Activated T-cell treated with anti-CD3 and anti-CD28 coated beads, Interleukin-2, amount 50 U/mL, for 1 hour (primary cell): ENCODE measurements at regions not wholly inside any gene's neighbourhood (a gene's known extent, or its start where the extent isn't known, plus 50 kb on each side); places are given as distances from the start of the nearest gene placed in this dataset.
"Not testable (repeated sequence)": the region's sequence is repeated elsewhere in the genome, so short reads cannot be mapped to it uniquely, and the experiment has no call there.

Experiments used
- DNase-seq: peaks from one replicate; pipeline ENCODE4 v3.0.0-alpha.2; 2020

GRCh38 chr11:115659061-115659963 lies 155.1 kb upstream of the CADM1 start:
- DNase-seq = no peak

- DNase-seq = no peak
Measured at GRCh38 chr11:115657586-115657985, 153.4 kb upstream of the CADM1 start.

GRCh38 chr11:115656669-115657068 lies 152.5 kb upstream of the CADM1 start:
- DNase-seq = no peak

GRCh38 chr11:115656041-115656440 lies 151.8 kb upstream of the CADM1 start:
- no peak for DNase-seq

- no peak for DNase-seq
Measured at GRCh38 chr11:115654792-115655191, 150.6 kb upstream of the CADM1 start.

- DNase-seq = no peak
Measured at GRCh38 chr11:115653926-115654325, 149.7 kb upstream of the CADM1 start.

GRCh38 chr11:115653076-115653475 lies 148.9 kb upstream of the CADM1 start:
- DNase-seq = no peak

- DNase-seq = no peak
Measured at GRCh38 chr11:115652496-115652895, 148.3 kb upstream of the CADM1 start.

- DNase-seq = no peak
Measured at GRCh38 chr11:115652094-115652493, 147.9 kb upstream of the CADM1 start.

- DNase-seq = no peak
Measured at GRCh38 chr11:115649461-115649860, 145.2 kb upstream of the CADM1 start.

- DNase-seq = no peak
Measured at GRCh38 chr11:115645631-115646317, 141.6 kb upstream of the CADM1 start.

GRCh38 chr11:115644856-115645255 lies 140.6 kb upstream of the CADM1 start:
- DNase-seq = no peak

- no peak for DNase-seq
Measured at GRCh38 chr11:115643549-115644270, 139.5 kb upstream of the CADM1 start.

GRCh38 chr11:115642660-115643059 lies 138.4 kb upstream of the CADM1 start:
- no peak for DNase-seq

- DNase-seq = no peak
Measured at GRCh38 chr11:115637599-115638241, 133.5 kb upstream of the CADM1 start.

- no peak for DNase-seq
Measured at GRCh38 chr11:115636753-115637527, 132.7 kb upstream of the CADM1 start.

- DNase-seq = not testable (repeated sequence)
Measured at GRCh38 chr11:115633977-115634376, 129.8 kb upstream of the CADM1 start.

- DNase-seq = no peak
Measured at GRCh38 chr11:115632061-115632460, 127.8 kb upstream of the CADM1 start.

- DNase-seq = no peak
Measured at GRCh38 chr11:115631609-115632008, 127.4 kb upstream of the CADM1 start.

GRCh38 chr11:115630214-115630613 lies 126.0 kb upstream of the CADM1 start:
- DNase-seq = no peak

GRCh38 chr11:115629456-115630015 lies 125.3 kb upstream of the CADM1 start:
- DNase-seq = no peak
